ENCODE measurements at regions not wholly inside any gene's neighbourhood (a gene's known extent, or its start where the extent isn't known, plus 50 kb on each side); places are given as distances from the start of the nearest gene placed in this dataset.

- no peak for TF ChIP-seq POLR2A (IDR thresholded peaks at IDR 0.05)
- TF ChIP-seq CTCF (IDR thresholded peaks at IDR 0.05) = no peak
These were observed 175.7 kb downstream of the C12orf50 start for GRCh38 chr12:87853448-87854003.
